ENCODE measurements at regions not wholly inside any gene's neighbourhood (a gene's known extent, or its start where the extent isn't known, plus 50 kb on each side); places are given as distances from the start of the nearest gene placed in this dataset.

DNA sequence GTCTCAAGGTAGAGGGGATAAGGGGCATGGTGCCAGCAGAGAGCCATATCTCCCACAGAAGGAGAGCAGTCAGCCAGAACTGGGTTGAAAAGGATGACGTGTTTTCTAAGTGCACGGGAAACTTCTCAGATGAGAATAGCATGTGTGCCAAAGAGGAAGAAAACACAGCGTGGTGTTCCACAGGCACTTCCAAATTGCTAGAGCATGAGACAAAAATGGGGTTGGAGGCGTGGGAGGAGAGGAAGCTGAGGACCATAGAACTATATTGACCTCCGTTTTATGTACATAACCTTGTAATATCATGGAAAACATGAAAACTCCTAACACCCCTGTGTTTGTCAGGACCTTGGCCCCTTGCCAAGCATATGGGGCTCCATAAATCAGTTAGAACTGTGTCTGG lies 682.7 kb upstream of the RAB6C start:
- peak in 1 of 2 donors; percentile 16 for DNase-seq (ENCODE audit: low spot score in 2 of 2)
- no peaks in the 10 kb centered on the region for H3K36me3 ChIP-seq
- H3K4me1 ChIP-seq: peaks cover 0 to 10% (median 0%) of the 10 kb centered on the region in 4 donors
- TF ChIP-seq EP300 (IDR thresholded peaks at IDR 0.05): peak in 1 of 2 donors; percentile 49
- no peak for TF ChIP-seq POLR2A (IDR thresholded peaks at IDR 0.05)
- 10 to 16% methylated on average over 5 of the region's 5 CpGs for WGBS, 2 donors
- no peak overlapping the region for H3K4me3 ChIP-seq
- H3K27ac ChIP-seq: no peak overlapping the region
- H3K27me3 ChIP-seq: no peaks in the 10 kb centered on the region
- H3K9me3 ChIP-seq: peaks cover 0 to 9% (median 0%) of the 10 kb centered on the region in 4 donors

DNA sequence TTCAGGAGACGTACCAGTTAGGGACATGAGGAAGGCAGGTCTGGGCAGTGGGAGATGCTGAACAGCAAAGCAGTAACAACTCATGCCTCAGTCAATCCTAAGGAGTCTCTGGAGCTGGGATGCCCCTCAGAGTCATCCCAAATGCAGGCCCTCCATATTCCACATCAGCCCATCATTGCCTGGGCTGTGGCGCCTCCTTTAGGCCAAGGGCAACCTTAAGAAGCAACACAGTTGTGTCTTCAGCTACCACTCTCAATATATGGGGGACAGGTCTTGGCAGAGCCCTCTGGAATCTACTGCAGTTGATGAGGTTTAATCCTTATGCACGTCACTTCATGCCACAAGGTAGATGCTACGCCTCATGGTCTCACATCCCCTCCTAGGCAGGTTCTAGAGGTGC lies 682.0 kb upstream of the RAB6C start:
- H3K9me3 ChIP-seq: peaks cover 0 to 9% (median 0%) of the 10 kb centered on the region in 4 donors
- 60 to 84% methylated on average over 4 of the region's 4 CpGs for WGBS, 2 donors
- peaks cover 0 to 16% (median 0%) of the 10 kb centered on the region in 4 donors for H3K4me1 ChIP-seq
- no peaks in the 10 kb centered on the region for H3K36me3 ChIP-seq
- no peaks in the 10 kb centered on the region for H3K27me3 ChIP-seq
- H3K4me3 ChIP-seq: no peak overlapping the region
- TF ChIP-seq EP300 (IDR thresholded peaks at IDR 0.05) (no peak), POLR2A (IDR thresholded peaks at IDR 0.05) (no peak)
- TF ChIP-seq, protein P1, sequence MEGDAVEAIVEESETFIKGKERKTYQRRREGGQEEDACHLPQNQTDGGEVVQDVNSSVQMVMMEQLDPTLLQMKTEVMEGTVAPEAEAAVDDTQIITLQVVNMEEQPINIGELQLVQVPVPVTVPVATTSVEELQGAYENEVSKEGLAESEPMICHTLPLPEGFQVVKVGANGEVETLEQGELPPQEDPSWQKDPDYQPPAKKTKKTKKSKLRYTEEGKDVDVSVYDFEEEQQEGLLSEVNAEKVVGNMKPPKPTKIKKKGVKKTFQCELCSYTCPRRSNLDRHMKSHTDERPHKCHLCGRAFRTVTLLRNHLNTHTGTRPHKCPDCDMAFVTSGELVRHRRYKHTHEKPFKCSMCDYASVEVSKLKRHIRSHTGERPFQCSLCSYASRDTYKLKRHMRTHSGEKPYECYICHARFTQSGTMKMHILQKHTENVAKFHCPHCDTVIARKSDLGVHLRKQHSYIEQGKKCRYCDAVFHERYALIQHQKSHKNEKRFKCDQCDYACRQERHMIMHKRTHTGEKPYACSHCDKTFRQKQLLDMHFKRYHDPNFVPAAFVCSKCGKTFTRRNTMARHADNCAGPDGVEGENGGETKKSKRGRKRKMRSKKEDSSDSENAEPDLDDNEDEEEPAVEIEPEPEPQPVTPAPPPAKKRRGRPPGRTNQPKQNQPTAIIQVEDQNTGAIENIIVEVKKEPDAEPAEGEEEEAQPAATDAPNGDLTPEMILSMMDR (IDR thresholded peaks at IDR 0.05): no peak
- no peak overlapping the region for H3K27ac ChIP-seq
- DNase-seq (ENCODE audit: low spot score in 2 of 2): no peak

- TF ChIP-seq, protein P1 (IDR thresholded peaks at IDR 0.05): no peak
- TF ChIP-seq POLR2A (IDR thresholded peaks at IDR 0.05) (no peak), EP300 (IDR thresholded peaks at IDR 0.05) (no peak)
- Histone ChIP-seq H3K4me1 (peaks cover 0 to 22% (median 0%) of the 10 kb centered on the region in 4 donors), H3K27ac (no peak overlapping the region), H3K27me3 (no peaks in the 10 kb centered on the region), H3K9me3 (peaks cover 0 to 9% (median 0%) of the 10 kb centered on the region in 4 donors), H3K4me3 (no peak overlapping the region), H3K36me3 (no peaks in the 10 kb centered on the region)
- DNase-seq (ENCODE audit: low spot score in 2 of 2): no peak
- WGBS, 2 donors: 91 to 92% methylated on average over 2 of the region's 2 CpGs
Observed at GRCh38 chr2:129299338-129299737, 680.1 kb upstream of the RAB6C start.

DNA sequence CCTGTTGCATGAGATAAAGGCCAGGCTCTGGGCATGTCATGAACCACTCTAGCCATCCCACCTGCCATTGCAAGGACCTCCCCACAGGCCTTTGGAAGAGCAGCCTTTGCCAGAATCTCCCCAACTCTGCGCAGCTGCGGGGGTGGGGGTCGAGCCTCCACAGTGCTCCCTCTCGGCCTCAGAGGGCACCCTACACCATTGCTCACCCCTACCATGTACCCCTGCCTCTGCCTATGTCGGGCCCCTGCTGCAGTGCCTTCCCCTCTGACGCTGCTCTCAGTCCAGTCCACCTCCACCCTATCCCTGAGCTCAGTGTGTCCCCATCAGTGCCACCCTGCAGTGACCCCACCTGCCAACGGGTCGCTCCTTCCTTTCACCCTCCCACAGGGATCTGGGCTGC lies 679.7 kb upstream of the RAB6C start:
- peaks cover 0 to 13% (median 0%) of the 10 kb centered on the region in 4 donors for H3K9me3 ChIP-seq
- no peak overlapping the region for H3K27ac ChIP-seq
- no peak overlapping the region for H3K4me3 ChIP-seq
- no peaks in the 10 kb centered on the region for H3K27me3 ChIP-seq
- no peaks in the 10 kb centered on the region for H3K36me3 ChIP-seq
- 96 to 99% methylated on average over 8 of the region's 8 CpGs for WGBS, 2 donors
- TF ChIP-seq EP300 (IDR thresholded peaks at IDR 0.05): no peak
- no peak for TF ChIP-seq POLR2A (IDR thresholded peaks at IDR 0.05)
- TF ChIP-seq, protein P1 (IDR thresholded peaks at IDR 0.05): no peak
- no peak for DNase-seq (ENCODE audit: low spot score in 2 of 2)
- peaks cover 0 to 22% (median 0%) of the 10 kb centered on the region in 4 donors for H3K4me1 ChIP-seq

- WGBS, 2 donors: 88 to 95% methylated on average over 5 to 9 of the region's 9 CpGs
- peaks cover 0 to 22% (median 0%) of the 10 kb centered on the region in 4 donors for H3K4me1 ChIP-seq
- no peak for DNase-seq (ENCODE audit: low spot score in 2 of 2)
Observed at GRCh38 chr2:129300456-129300855, 679.0 kb upstream of the RAB6C start.

More at GRCh38 chr2:129300456-129300855, 679.0 kb upstream of the RAB6C start:
- H3K36me3 ChIP-seq: no peaks in the 10 kb centered on the region
- H3K4me3 ChIP-seq: no peak overlapping the region
- H3K27me3 ChIP-seq: no peaks in the 10 kb centered on the region
- H3K9me3 ChIP-seq: peaks cover 0 to 15% (median 0%) of the 10 kb centered on the region in 4 donors
- H3K27ac ChIP-seq: peak overlapping the region in 1 of 4 donors; percentile 63
- TF ChIP-seq EP300 (IDR thresholded peaks at IDR 0.05): no peak
- TF ChIP-seq POLR2A (IDR thresholded peaks at IDR 0.05): no peak
- TF ChIP-seq, protein P1 (IDR thresholded peaks at IDR 0.05): no peak
